AG04450 (cell line): ENCODE measurements at regions not wholly inside any gene's neighbourhood (a gene's known extent, or its start where the extent isn't known, plus 50 kb on each side); places are given as distances from the start of the nearest gene placed in this dataset.

Experiments
- CTCF ChIA-PET: fragments of 300-600, 350-600 bp; formaldehyde crosslinking; extraction: SDS; loops from one replicate; lab custom pipeline; 2022; ENCODE audit warnings: antibody characterized with exemption, inconsistent platforms; lab: Charles Lee
- POLR2A ChIA-PET: fragments of 350-600 bp; formaldehyde crosslinking; extraction: SDS; loops from one replicate; lab custom pipeline; 2021; ENCODE audit warnings: antibody characterized with exemption, inconsistent platforms; lab: Yijun Ruan, JAX
- DNase-seq: peaks from one replicate; pipeline ENCODE4 v3.0.0-alpha.2; 2011; ENCODE audit warnings: low read depth, low spot score
- H3K27ac ChIP-seq: one replicate; pipeline ENCODE4 v1.5.1; 2012; ENCODE audit warnings: low read depth, low read length, control low read depth
- H3K27me3 ChIP-seq: one replicate; pipeline ENCODE4 v1.6.0; 2012; ENCODE audit warnings: low read length; ENCODE audit not compliant: control insufficient read depth, insufficient read depth
- H3K4me3 ChIP-seq: 2 replicates; pipeline ENCODE4 v1.5.1; 2011; ENCODE audit warnings: mild to moderate bottlenecking, low read depth, low read length, control low read depth
- H3K9me3 ChIP-seq: 2 replicates; pipeline ENCODE4 v1.5.1; 2012; ENCODE audit warnings: low read length; ENCODE audit not compliant: control insufficient read depth, insufficient read depth
- TF ChIP-seq, protein P1 (sequence below): IDR thresholded peaks from 2 replicates; pipeline ENCODE4 v1.5.1; 2011; ENCODE audit warnings: low read depth, low read length, control low read depth, inconsistent platforms

DNA sequence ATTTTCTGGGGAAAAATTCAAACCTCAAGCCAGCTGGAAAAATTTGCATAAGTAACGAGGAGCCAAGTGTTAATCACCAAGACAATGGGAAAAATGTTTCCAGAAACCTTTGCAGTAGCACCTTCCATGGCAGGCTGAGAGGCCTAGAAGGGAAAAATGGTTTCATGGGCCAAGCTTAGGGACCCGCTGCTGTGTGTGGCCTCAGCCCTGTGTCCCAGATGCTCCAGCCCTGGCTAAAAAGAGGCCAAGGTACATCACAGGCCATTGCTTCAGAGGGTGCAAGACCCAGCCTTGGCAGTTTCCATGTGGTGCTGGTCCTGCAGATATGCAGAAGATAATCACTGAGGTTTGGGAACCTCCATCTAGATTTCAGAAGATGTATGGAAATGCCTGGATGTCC is 98.3 kb upstream of the NWD2 start:
- H3K27ac ChIP-seq: no peak overlapping the region
- no peak overlapping the region for H3K4me3 ChIP-seq
- peaks cover 24% of the 10 kb centered on the region for H3K9me3 ChIP-seq
- no peak for DNase-seq
- no peaks in the 10 kb centered on the region for H3K27me3 ChIP-seq
- POLR2A ChIA-PET: no interaction called here
- CTCF ChIA-PET: no interaction called here
- TF ChIP-seq, protein P1, sequence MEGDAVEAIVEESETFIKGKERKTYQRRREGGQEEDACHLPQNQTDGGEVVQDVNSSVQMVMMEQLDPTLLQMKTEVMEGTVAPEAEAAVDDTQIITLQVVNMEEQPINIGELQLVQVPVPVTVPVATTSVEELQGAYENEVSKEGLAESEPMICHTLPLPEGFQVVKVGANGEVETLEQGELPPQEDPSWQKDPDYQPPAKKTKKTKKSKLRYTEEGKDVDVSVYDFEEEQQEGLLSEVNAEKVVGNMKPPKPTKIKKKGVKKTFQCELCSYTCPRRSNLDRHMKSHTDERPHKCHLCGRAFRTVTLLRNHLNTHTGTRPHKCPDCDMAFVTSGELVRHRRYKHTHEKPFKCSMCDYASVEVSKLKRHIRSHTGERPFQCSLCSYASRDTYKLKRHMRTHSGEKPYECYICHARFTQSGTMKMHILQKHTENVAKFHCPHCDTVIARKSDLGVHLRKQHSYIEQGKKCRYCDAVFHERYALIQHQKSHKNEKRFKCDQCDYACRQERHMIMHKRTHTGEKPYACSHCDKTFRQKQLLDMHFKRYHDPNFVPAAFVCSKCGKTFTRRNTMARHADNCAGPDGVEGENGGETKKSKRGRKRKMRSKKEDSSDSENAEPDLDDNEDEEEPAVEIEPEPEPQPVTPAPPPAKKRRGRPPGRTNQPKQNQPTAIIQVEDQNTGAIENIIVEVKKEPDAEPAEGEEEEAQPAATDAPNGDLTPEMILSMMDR: no peak

DNA sequence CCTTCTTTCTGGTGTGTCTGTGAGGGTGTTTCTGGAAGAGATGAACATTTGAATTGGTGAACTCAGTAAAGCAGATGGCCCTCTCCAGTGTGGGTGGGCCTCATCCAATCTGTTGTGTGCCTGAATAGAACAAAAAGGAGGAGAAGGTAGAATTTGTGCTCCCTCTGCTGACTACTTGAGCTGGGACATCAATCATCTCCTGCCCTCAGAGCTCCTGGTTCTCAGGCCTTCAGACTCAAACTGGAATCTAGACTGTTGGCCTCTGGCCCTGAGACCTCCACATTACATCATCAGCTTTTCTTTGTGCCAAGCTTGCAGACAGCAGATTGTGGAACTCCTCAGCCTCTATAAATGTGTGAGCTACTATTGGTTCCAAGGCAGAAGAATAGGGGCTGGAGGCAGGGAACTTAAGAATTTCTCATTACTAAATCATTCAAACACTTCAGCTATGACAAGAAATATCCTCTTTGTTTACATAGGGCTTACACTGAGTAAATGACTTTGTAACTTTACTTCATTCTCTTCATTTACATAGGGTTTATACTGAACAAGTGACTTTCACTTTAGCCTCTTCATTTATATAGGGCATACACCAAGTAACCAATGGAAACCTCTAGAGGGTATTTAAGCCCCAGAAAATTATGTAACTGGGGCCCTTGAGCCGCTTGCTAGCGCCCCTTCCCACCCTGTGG is 86.9 kb upstream of the NWD2 start:
- ChIA-PET POLR2A (no interaction called here), CTCF (no interaction called here)
- TF ChIP-seq, protein P1: no peak

DNA sequence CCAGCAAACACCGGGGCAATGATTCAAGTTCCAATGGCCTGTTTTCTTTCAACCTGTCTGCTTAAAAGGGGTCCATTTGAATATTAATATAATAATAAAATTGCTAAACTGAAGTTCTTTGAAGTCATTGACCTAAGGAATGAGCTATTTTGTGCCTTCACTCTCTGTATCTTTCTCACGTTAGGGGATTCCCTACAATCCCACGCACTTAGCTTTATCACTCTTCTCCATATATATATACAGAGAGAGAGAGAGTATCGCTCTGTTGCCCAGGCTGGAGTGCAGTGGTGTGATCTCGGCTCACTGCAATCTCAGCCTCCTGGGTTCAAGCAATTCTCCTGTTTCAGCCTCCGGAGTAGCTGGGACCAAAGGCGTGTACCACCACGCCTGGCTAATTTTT is 83.9 kb upstream of the NWD2 start:
- POLR2A ChIA-PET: no interaction called here
- TF ChIP-seq, protein P1: no peak

More for the DNA sequence above, 86.9 kb upstream of the NWD2 start:
- H3K9me3 ChIP-seq: peaks cover 15% of the 10 kb centered on the region; the same call in 1 of the 2 replicates
- no peak for DNase-seq
- no peak overlapping the region for H3K27ac ChIP-seq
- H3K27me3 ChIP-seq: no peaks in the 10 kb centered on the region
- H3K4me3 ChIP-seq: no peak overlapping the region

DNA sequence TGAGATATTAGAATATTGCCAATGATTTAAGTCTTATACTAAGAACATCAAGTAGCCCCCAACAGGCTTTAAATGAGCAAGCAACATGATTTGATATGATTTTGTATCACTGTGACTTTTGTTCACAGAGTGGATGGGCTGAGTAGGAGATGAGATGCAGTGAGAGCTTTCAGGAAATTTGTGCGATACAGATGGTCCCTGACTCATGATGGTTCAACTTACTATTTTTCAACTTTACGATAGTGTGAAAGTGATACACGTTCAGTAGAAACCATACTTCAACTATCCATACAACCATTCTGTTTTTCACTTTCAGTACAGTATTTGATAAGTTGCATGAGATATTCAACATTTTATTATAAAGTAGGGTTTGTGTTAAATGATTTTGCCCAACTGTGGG is 78.7 kb upstream of the NWD2 start:
- no peak for DNase-seq
- no peak overlapping the region for H3K4me3 ChIP-seq
- POLR2A ChIA-PET: no interaction called here
- CTCF ChIA-PET: no interaction called here
- TF ChIP-seq, protein P1: no peak
- peaks cover 3% of the 10 kb centered on the region; the same call in 1 of the 2 replicates for H3K9me3 ChIP-seq
- H3K27ac ChIP-seq: no peak overlapping the region
- no peaks in the 10 kb centered on the region for H3K27me3 ChIP-seq

More for the DNA sequence above, 83.9 kb upstream of the NWD2 start:
- DNase-seq: no peak
- Histone ChIP-seq H3K27ac (no peak overlapping the region), H3K4me3 (no peak overlapping the region), H3K9me3 (peaks cover 8% of the 10 kb centered on the region; the same call in 1 of the 2 replicates), H3K27me3 (no peaks in the 10 kb centered on the region)
- CTCF ChIA-PET: no interaction called here

DNA sequence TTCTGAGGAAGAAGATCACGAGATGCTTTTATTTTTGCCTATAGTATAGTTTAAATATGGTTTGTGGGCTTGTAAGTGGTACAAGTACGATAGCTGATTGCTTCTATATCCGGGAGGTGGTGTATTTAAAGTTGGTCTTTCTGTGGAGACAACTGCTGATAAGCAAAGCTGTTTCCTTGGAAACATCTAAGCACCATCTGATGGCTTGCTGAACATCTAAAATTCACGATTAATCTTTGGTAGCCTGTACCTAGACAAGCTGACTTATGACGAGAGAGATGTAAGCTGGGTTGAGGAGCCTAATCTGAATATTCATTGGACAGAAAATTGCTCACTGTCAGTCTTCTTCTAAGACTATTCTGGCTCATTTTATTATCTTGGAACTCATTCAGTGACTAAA is 74.6 kb upstream of the NWD2 start:
- Histone ChIP-seq H3K27me3 (no peaks in the 10 kb centered on the region), H3K9me3 (no peaks in the 10 kb centered on the region), H3K27ac (no peak overlapping the region), H3K4me3 (no peak overlapping the region)
- DNase-seq: no peak
- TF ChIP-seq, protein P1: no peak
- ChIA-PET POLR2A (no interaction called here), CTCF (no interaction called here)
